RWPE2 (cell line): ENCODE measurements at regions not wholly inside any gene's neighbourhood (a gene's known extent, or its start where the extent isn't known, plus 50 kb on each side); places are given as distances from the start of the nearest gene placed in this dataset.
A peak's percentile ranks its signal among the peaks of the same experiment; 100 is the strongest.

ENCODE experiments used
- ATAC-seq: fragments of 200-7000 bp; cut with Tn5 transposase; 3 replicates; pipeline ENCODE4 v1.9.1; 2021; ENCODE audit warnings: low read depth
- DNase-seq: peaks from one replicate; pipeline ENCODE4 v3.0.0-alpha.2; 2020; ENCODE audit warnings: low spot score
- H3K27ac ChIP-seq: fragments of 450-650 bp; 2 replicates; pipeline ENCODE4 v1.5.1; 2017; ENCODE audit warnings: mild to moderate bottlenecking; ENCODE audit not compliant: poor library complexity, severe bottlenecking
- H3K27me3 ChIP-seq: fragments of 250-450 bp; sonication (Bioruptor Pico); 2 replicates; pipeline ENCODE4 v1.5.1; 2021; ENCODE audit warnings: mild to moderate bottlenecking, moderate library complexity; ENCODE audit not compliant: insufficient read depth, poor library complexity, severe bottlenecking
- H3K36me3 ChIP-seq: fragments of 250-450 bp; sonication (Bioruptor Pico); 2 replicates; pipeline ENCODE4 v1.5.1; 2020; ENCODE audit warnings: low read depth, mild to moderate bottlenecking, moderate library complexity
- H3K4me1 ChIP-seq: fragments of 250-450 bp; sonication (Bioruptor Pico); 2 replicates; pipeline ENCODE4 v1.5.1; 2021; ENCODE audit warnings: mild to moderate bottlenecking, moderate library complexity; ENCODE audit not compliant: insufficient read depth, poor library complexity, severe bottlenecking
- H3K4me3 ChIP-seq: fragments of 250-450 bp; sonication (Bioruptor Pico); 2 replicates; pipeline ENCODE4 v1.5.1; 2021; ENCODE audit warnings: mild to moderate bottlenecking, moderate library complexity; ENCODE audit not compliant: severe bottlenecking
- H3K9me3 ChIP-seq: fragments of 250-450 bp; sonication (Bioruptor Pico); 2 replicates; pipeline ENCODE4 v1.5.1; 2021; ENCODE audit warnings: mild to moderate bottlenecking, moderate library complexity; ENCODE audit not compliant: severe bottlenecking
- CTCF ChIP-seq: fragments of 450-650 bp; IDR thresholded peaks from one replicate; pipeline ENCODE4 v1.5.1; 2017; ENCODE audit warnings: mild to moderate bottlenecking, moderate library complexity; ENCODE audit not compliant: poor library complexity, severe bottlenecking

DNA sequence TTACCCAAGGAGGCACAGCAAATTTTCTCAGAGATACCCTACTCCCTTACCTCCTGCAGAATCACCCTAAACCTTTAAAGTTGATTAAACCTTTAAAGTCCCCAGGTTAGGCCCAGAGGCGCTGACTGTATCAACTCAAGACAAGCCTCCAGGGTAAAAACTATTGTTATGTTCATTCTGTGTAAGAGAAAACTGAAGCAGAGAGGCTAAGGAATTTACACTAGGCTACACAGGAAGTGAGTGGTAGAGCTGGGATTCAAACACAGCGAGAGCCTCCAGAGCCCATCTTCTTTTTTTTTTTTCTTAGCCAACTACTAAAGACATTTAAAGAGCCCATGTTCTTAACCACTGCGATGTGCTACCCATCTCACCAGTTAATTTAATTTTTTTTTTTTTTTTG, 56.3 kb upstream of the GRK3 start:
- Histone ChIP-seq H3K27ac (no peak overlapping the region), H3K36me3 (no peaks in the 10 kb centered on the region), H3K9me3 (no peaks in the 10 kb centered on the region), H3K4me1 (no peaks in the 10 kb centered on the region), H3K4me3 (no peak overlapping the region), H3K27me3 (no peaks in the 10 kb centered on the region)
- no peak for TF ChIP-seq CTCF
- ATAC-seq (no peak), DNase-seq (no peak)

GRCh38 chr22:25508761-25509321, 55.6 kb upstream of the GRK3 start:
- Histone ChIP-seq H3K27me3 (no peaks in the 10 kb centered on the region), H3K27ac (no peak overlapping the region), H3K4me1 (no peaks in the 10 kb centered on the region), H3K9me3 (no peaks in the 10 kb centered on the region), H3K4me3 (no peak overlapping the region), H3K36me3 (no peaks in the 10 kb centered on the region)
- ATAC-seq (no peak), DNase-seq (no peak)
- no peak for TF ChIP-seq CTCF

DNA sequence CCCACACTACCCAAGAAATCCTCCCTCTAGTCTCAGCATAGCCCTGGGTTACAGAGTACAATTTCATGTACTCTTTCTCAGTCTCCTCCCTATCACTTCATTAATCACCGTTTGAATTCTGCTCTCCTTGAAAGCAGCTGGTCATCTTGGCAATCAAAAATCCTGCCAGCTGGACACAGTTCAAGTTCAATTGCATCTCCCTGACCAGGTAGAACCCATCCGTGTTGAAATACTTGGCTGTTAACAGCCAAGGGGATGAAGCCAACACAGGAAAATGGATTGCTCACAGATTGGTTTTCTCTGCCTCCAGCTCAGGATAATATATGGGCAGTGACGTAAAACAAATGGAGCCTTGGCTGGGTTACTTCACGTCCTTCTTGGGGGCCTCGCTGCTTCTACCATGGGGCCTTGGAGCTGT, 55.1 kb upstream of the GRK3 start:
- Histone ChIP-seq H3K4me3 (no peak overlapping the region), H3K4me1 (no peaks in the 10 kb centered on the region), H3K27me3 (no peaks in the 10 kb centered on the region), H3K36me3 (no peaks in the 10 kb centered on the region), H3K9me3 (no peaks in the 10 kb centered on the region), H3K27ac (no peak overlapping the region)
- ATAC-seq: peak; percentile 81
- no peak for TF ChIP-seq CTCF
- no peak for DNase-seq

DNA sequence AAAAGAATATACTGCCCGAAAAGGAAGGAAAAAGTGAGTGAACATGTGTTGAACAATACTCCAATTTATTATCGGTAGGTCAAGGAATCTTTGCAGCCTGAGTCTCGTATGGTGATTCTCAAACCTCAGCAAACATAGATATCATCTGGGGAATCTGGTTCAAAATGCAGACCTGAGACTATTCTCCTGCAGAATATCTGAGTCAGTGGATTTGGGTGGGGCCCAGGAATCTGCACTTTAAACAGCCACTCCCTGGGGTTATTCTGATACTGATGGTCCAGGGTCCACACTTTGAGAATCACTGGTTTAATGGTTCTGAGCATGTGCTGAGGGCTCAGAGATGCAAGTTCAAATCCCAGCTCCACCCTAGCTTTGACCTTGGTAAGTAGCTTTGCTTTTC, 53.6 kb upstream of the GRK3 start:
- Histone ChIP-seq H3K27ac (no peak overlapping the region), H3K4me3 (no peak overlapping the region), H3K9me3 (no peaks in the 10 kb centered on the region), H3K4me1 (no peaks in the 10 kb centered on the region), H3K27me3 (no peaks in the 10 kb centered on the region), H3K36me3 (no peaks in the 10 kb centered on the region)
- TF ChIP-seq CTCF: no peak
- ATAC-seq (no peak), DNase-seq (no peak)

DNA sequence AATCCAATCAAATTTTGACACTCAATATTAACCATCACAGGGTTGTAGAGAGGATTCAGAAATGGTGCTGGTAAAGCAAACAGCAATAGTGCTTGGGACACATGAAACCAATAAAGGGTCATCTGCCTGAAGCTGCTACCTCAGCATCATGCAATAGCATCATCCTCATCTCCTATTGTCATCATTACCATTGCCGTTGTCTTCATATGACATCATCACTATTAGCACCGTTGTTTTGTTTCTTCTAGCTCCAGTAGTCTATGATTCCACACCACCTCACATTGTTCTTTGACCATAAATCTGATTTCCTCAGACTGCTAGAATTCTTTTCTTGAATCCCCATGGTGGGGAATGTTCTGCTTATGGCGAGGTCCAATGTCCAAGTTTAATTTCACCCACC, 52.8 kb upstream of the GRK3 start:
- ATAC-seq (no peak), DNase-seq (no peak)
- TF ChIP-seq CTCF: no peak
- H3K9me3 ChIP-seq: no peaks in the 10 kb centered on the region
- H3K4me3 ChIP-seq: no peak overlapping the region
- no peaks in the 10 kb centered on the region for H3K27me3 ChIP-seq
- H3K27ac ChIP-seq: no peak overlapping the region
- no peaks in the 10 kb centered on the region for H3K4me1 ChIP-seq
- no peaks in the 10 kb centered on the region for H3K36me3 ChIP-seq
